Left ventricle myocardium inferior (tissue), 1 donor: ENCODE measurements at regions not wholly inside any gene's neighbourhood (a gene's known extent, or its start where the extent isn't known, plus 50 kb on each side); places are given as distances from the start of the nearest gene placed in this dataset.

Experiments
- DNase-seq: peaks from one replicate; pipeline ENCODE4 v3.0.0-alpha.2; 2020
- H3K27ac ChIP-seq: fragments of 200-600 bp; replicated peaks from 2 replicates; pipeline ENCODE4 v1.8.0; 2021
- H3K27me3 ChIP-seq: fragments of 200-600 bp; 2 replicates; pipeline ENCODE4 v1.8.0; 2021; ENCODE audit warnings: low read depth
- H3K36me3 ChIP-seq: fragments of 200-600 bp; 2 replicates; pipeline ENCODE4 v1.8.0; 2021
- H3K4me1 ChIP-seq: fragments of 200-600 bp; 2 replicates; pipeline ENCODE4 v1.8.0; 2021
- H3K4me3 ChIP-seq: fragments of 200-600 bp; 2 replicates; pipeline ENCODE4 v1.8.0; 2021; ENCODE audit warnings: mild to moderate bottlenecking, moderate library complexity
- H3K9me3 ChIP-seq: fragments of 200-600 bp; replicated peaks from 2 replicates; pipeline ENCODE4 v1.8.0; 2021
- CTCF ChIP-seq: fragments of 200-600 bp; IDR thresholded peaks from 2 replicates; pipeline ENCODE4 v1.8.0; 2021; ENCODE audit warnings: antibody characterized with exemption, mild to moderate bottlenecking, borderline replicate concordance
- intact Hi-C: fragments of 100-400 bp; cut with micrococcal nuclease; formaldehyde crosslinking; loops from one replicate; pipeline ENCODE4 v1.11.0; 2022
- donor health status: DM: no; HTN: yes; CAD: no; lungs with severe emphysema.

- intact Hi-C loops = no loop called here
- no peak for TF ChIP-seq CTCF
- no peaks in the 10 kb centered on the region for H3K36me3 ChIP-seq
- H3K4me3 ChIP-seq = no peak overlapping the region
- H3K27me3 ChIP-seq = no peaks in the 10 kb centered on the region
- DNase-seq = no peak
- peaks cover 9% of the 10 kb centered on the region for H3K4me1 ChIP-seq
- H3K9me3 ChIP-seq = no peaks in the 10 kb centered on the region
- H3K27ac ChIP-seq = no peak overlapping the region
Observed at GRCh38 chr16:9484426-9484825, 393.0 kb downstream of the HAPSTR1 start.

GRCh38 chr16:9484881-9485280 lies 393.4 kb downstream of the HAPSTR1 start:
- H3K9me3 ChIP-seq = no peaks in the 10 kb centered on the region
- H3K36me3 ChIP-seq = no peaks in the 10 kb centered on the region
- intact Hi-C loops = no loop called here
- no peak overlapping the region for H3K4me3 ChIP-seq
- H3K4me1 ChIP-seq = peaks cover 10% of the 10 kb centered on the region
- no peak for TF ChIP-seq CTCF
- H3K27me3 ChIP-seq = no peaks in the 10 kb centered on the region
- no peak overlapping the region for H3K27ac ChIP-seq
- DNase-seq = no peak

GRCh38 chr16:9489835-9490467 lies 398.5 kb downstream of the HAPSTR1 start:
- Histone ChIP-seq H3K4me3 (peak overlapping the region; percentile 1), H3K27me3 (no peaks in the 10 kb centered on the region), H3K9me3 (peaks cover 8% of the 10 kb centered on the region), H3K36me3 (no peaks in the 10 kb centered on the region), H3K4me1 (peaks cover 4% of the 10 kb centered on the region), H3K27ac (peak overlapping the region; percentile 84)
- intact Hi-C loops = no loop called here
- peak; percentile 66 for DNase-seq
- TF ChIP-seq CTCF = no peak

GRCh38 chr16:9495824-9496223 lies 404.4 kb downstream of the HAPSTR1 start:
- Histone ChIP-seq H3K9me3 (peaks cover 8% of the 10 kb centered on the region), H3K36me3 (no peaks in the 10 kb centered on the region), H3K27ac (no peak overlapping the region), H3K4me3 (no peak overlapping the region), H3K4me1 (peaks cover 7% of the 10 kb centered on the region), H3K27me3 (no peaks in the 10 kb centered on the region)
- intact Hi-C loops = no loop called here
- no peak for TF ChIP-seq CTCF
- DNase-seq = no peak

GRCh38 chr16:9497750-9498149 lies 406.3 kb downstream of the HAPSTR1 start:
- no peak for DNase-seq
- TF ChIP-seq CTCF = no peak
- intact Hi-C loops = no loop called here
- Histone ChIP-seq H3K27me3 (no peaks in the 10 kb centered on the region), H3K36me3 (no peaks in the 10 kb centered on the region), H3K4me3 (no peak overlapping the region), H3K9me3 (peaks cover under 1% of the 10 kb centered on the region), H3K27ac (no peak overlapping the region), H3K4me1 (peaks cover 7% of the 10 kb centered on the region)
